GM19395 (cell line): ENCODE measurements at regions not wholly inside any gene's neighbourhood (a gene's known extent, or its start where the extent isn't known, plus 50 kb on each side); places are given as distances from the start of the nearest gene placed in this dataset.
"Not testable (repeated sequence)": the region's sequence is repeated elsewhere in the genome, so short reads cannot be mapped to it uniquely, and the experiment has no call there.

ENCODE experiments used
- ATAC-seq: cut with Tn5 transposase; IDR thresholded peaks from one replicate; pipeline ENCODE4 v1.9.1; 2021; ENCODE audit warnings: mild to moderate bottlenecking, moderate library complexity; ENCODE audit not compliant: unreplicated experiment

GRCh38 chr6:160804639-160805038, 102.6 kb downstream of the PLG start:
- ATAC-seq, result no peak

- ATAC-seq, result no peak
These were observed 106.2 kb downstream of the PLG start for GRCh38 chr6:160808263-160808662.

GRCh38 chr6:160810238-160810637, 108.2 kb downstream of the PLG start:
- ATAC-seq, result no peak

- ATAC-seq, result no peak
These were observed 110.1 kb downstream of the PLG start for GRCh38 chr6:160812097-160812496.

GRCh38 chr6:160818934-160819333, 116.9 kb downstream of the PLG start:
- no peak for ATAC-seq

- not testable (repeated sequence) for ATAC-seq
These were observed 118.6 kb downstream of the PLG start for GRCh38 chr6:160820661-160821060.

- ATAC-seq, result no peak
These were observed 129.7 kb downstream of the PLG start for GRCh38 chr6:160831739-160832138.

GRCh38 chr6:160832422-160832821, 130.4 kb downstream of the PLG start:
- ATAC-seq, result no peak

GRCh38 chr6:160837146-160837545, 135.1 kb downstream of the PLG start:
- no peak for ATAC-seq

GRCh38 chr6:160851031-160851430, 140.5 kb upstream of the MAP3K4 start:
- ATAC-seq, result no peak

- no peak for ATAC-seq
These were observed 137.6 kb upstream of the MAP3K4 start for GRCh38 chr6:160853946-160854345.

- no peak for ATAC-seq
These were observed 132.7 kb upstream of the MAP3K4 start for GRCh38 chr6:160858886-160859285.

- ATAC-seq, result no peak
These were observed 131.7 kb upstream of the MAP3K4 start for GRCh38 chr6:160859822-160860221.

- ATAC-seq, result no peak
These were observed 129.7 kb upstream of the MAP3K4 start for GRCh38 chr6:160861824-160862223.

- ATAC-seq, result no peak
These were observed 127.8 kb upstream of the MAP3K4 start for GRCh38 chr6:160863782-160864181.

- ATAC-seq, result peak; percentile 95
These were observed 120.2 kb upstream of the MAP3K4 start for GRCh38 chr6:160871320-160871719.

- no peak for ATAC-seq
These were observed 110.3 kb upstream of the MAP3K4 start for GRCh38 chr6:160881148-160881808.

GRCh38 chr6:160882006-160882405, 109.6 kb upstream of the MAP3K4 start:
- no peak for ATAC-seq

GRCh38 chr6:160882791-160883279, 108.7 kb upstream of the MAP3K4 start:
- ATAC-seq, result no peak

GRCh38 chr6:160883560-160883959, 108.0 kb upstream of the MAP3K4 start:
- ATAC-seq, result no peak

GRCh38 chr6:160883999-160884398, 107.6 kb upstream of the MAP3K4 start:
- ATAC-seq, result no peak

- not testable (repeated sequence) for ATAC-seq
These were observed 102.4 kb upstream of the MAP3K4 start for GRCh38 chr6:160889148-160889547.

GRCh38 chr6:160891690-160892089, 99.9 kb upstream of the MAP3K4 start:
- ATAC-seq, result no peak
